Inflammatory macrophage treated with lipopolysaccharide for 4 hours (primary cell): ENCODE measurements at regions not wholly inside any gene's neighbourhood (a gene's known extent, or its start where the extent isn't known, plus 50 kb on each side); places are given as distances from the start of the nearest gene placed in this dataset.

Experiments used
- DNase-seq: peaks from one replicate; pipeline ENCODE4 v3.0.0-alpha.2; 2020

GRCh38 chr10:36087006-36088005, 445.2 kb upstream of the FZD8 start:
- no peak for DNase-seq

DNA sequence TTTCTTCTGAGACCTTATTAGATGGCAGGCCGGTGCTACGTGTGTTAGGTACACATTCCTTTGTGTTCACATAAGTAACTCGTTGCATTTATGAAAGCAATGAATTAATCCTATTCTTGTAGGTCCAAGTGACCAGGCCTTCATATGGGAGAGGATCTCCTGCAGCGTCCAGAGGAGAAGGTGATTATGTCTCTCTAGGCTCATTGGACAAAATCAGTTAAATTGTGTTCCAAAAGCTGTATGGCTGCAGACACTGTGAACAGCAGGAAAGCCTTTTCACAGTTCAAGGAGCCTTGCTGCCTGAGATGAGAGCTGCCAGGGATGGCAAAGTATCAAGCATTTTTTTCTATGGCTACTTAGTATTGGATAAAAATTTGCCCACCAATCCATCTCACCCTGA, 433.1 kb upstream of the FZD8 start:
- DNase-seq: no peak

GRCh38 chr10:36073796-36074345, 431.8 kb upstream of the FZD8 start:
- no peak for DNase-seq

DNA sequence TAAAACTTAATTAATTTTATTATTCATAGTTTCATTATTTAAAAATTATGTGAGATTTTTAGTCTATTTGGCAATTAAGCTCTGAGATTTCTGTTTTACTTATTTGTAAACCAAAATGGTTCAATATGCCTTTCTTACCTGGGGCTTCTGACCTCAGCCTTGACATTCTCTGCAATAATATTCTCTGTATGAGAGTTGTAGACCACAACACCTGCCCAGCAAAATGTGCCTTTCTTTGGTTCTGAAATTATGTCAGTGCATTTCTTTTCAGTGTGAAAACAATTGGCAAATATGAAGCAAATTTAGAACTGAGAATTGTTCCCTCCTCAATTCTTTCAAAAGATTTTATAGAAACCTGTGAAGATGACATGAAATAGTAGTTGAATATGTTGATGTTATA, 426.4 kb upstream of the FZD8 start:
- no peak for DNase-seq

DNA sequence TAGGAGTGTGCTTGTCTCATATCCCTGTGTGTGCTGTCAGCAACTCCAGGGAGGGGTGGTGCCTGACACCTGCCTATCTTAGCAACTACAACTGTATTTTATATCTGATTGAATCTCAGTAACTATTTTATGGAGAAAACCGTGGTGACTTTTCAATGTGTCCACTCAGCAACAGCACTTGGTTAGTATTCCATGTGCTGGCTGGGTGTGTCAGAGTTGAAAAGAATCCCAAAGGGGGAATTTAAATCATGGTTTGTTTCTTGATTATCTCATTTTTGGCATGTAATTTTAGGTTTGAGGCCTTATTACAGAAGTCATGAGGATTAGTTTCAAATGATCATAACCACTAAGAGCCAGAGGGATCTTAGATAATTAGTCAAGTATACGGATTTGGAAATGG, 425.7 kb upstream of the FZD8 start:
- DNase-seq: no peak

DNA sequence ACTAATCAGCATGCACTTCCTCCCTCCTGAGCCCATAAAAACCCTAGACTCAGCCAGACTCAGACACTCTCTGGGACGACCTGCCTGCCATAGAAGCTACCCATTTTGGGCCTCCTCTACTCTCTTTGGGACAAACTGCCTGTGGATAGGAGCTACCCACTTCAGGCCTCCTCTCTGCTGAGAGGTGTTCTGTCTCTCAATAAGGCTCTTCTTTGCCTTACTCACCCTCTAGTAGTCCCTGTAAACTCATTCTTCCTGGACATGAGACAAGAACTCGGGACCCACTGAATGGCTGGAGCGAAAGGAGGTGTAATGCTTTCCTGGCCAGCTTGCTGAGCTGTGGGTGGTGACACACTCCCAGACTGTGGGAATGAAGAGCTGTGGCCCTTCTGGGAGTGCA, 424.8 kb upstream of the FZD8 start:
- no peak for DNase-seq

DNA sequence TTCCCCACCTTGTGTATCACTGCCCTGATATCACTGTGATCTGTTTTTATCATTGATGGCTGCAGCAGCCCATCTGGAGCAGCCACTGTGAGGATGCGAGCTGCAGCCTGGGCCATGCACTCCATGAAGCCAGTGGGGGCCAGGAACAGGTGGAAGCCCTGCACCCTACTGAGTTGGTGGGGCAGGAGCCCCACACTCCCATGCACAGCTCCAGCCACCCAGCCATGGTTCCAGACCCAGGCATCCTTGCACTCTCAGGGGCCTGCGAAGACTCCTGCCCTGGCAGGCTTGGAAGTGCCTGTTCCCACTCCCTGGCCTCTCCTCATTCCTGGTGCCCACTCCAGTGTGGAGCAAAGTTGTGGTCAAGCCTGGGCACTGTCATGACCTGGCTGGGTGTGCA, 424.0 kb upstream of the FZD8 start:
- DNase-seq: no peak

DNA sequence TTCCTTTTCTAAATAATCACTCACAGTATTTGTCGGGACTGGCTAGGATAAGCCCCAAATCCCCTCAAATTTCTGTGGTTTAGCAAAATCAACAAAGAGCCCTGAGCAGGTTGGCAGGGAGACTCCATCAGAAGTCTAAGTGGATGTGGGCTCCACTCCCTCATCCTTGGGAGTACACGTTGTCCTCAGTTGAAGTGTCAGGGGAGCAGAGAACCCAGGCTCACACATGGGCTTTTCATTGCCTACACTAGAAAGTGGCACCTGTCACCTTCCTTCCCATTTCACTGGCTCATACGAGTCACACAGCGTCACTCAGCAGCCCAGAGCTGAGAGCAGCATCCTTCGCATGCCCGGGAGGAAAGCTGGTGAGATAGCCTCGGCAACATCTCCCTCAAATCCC, 421.3 kb upstream of the FZD8 start:
- no peak for DNase-seq

DNA sequence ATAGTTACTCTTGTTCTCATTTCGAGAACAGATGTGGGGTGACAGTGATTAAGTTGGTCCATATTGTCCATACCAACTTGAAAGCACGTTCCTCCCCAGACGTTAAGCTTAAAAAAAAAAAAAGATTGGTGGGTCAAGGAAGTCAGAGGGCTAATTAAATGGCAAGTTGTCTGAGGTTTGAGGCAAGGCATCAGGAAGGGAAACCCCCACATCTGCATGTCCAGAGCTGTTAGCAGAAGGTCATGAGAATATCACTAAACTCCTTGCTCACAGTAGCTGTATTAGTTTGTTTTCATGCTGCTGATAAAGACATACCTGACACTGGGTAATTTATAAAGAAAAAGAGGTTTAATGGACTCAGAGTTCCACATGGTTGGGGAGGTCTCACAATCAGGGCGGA, 415.6 kb upstream of the FZD8 start:
- no peak for DNase-seq

DNA sequence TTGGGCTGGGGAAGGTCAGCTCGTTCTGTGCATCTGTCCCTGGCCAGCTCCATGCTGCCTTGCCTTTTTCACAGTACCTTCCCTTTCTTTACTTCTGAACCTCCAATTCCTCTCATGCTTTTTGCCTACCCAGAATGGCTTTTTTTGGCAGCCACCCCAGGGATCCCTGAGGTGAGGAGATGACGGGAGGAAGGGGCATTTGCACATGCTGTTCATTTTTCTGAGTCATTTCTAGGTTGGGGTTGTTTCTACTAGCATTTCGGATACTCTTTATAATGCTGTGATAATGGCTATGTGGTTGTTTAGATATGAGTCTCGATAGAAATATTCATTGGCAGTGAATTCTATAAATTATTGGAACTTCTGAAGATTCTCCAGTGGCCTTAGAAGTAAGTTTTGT, 415.1 kb upstream of the FZD8 start:
- no peak for DNase-seq

- DNase-seq: no peak
Observed at GRCh38 chr10:36053775-36054174, 411.7 kb upstream of the FZD8 start.

- DNase-seq: no peak
Observed at GRCh38 chr10:36053271-36053670, 411.2 kb upstream of the FZD8 start.

GRCh38 chr10:36051500-36051991, 409.4 kb upstream of the FZD8 start:
- DNase-seq: no peak

DNA sequence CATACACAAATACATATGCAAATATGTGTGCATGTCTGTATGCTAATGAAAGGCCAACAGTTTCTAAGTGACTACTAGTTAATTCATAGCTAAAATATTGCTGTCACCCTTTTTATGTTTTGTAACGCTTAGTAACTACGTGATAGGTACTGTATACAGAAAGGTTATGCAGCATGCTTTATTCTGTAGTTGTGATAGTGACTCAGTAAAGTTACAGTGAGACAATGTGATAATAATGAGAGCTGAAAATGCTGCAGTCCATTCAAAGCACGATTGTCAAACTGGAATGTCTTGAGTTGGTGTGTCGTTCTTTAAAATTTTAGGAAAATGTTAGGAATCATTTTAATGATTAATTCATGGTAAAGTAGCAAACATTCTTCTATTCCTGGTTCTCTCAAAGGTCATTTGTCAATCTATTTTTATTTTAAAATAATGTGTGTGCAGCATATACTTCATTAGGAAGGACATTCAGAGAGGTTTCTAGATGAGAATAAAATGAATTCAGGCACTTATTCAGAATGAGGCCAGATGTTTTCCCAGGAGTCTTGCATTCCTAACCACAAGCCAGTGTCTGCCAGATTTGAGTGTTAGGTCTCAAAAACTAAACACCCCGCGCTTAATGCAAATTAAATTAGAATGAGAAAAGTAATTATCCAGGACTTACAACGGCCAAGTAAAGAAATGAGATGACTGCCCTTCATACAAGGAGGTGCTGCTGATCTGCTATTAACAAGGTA, 408.8 kb upstream of the FZD8 start:
- no peak for DNase-seq

- DNase-seq: no peak
Observed at GRCh38 chr10:36048780-36049179, 406.7 kb upstream of the FZD8 start.

DNA sequence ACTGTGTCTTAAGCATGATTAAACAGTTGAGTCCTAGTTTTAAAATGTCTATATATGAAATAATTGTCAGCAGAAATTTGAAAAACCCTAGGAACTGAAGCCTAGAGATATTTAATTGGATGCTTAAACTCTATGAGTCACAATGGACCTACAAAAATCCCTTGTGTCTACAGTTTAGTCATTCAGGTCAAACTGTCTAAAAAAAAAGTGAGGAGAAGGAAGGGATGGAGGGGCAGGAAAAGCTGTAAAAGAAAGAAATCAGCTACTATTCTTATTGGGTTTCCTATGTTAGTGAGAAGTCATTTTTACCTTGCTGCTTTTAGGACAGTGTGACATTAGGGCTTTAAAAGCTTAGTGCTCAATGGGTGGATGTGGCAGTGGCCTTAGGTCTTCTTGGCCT, 406.1 kb upstream of the FZD8 start:
- no peak for DNase-seq

GRCh38 chr10:36042135-36042534, 400.0 kb upstream of the FZD8 start:
- DNase-seq: no peak

DNA sequence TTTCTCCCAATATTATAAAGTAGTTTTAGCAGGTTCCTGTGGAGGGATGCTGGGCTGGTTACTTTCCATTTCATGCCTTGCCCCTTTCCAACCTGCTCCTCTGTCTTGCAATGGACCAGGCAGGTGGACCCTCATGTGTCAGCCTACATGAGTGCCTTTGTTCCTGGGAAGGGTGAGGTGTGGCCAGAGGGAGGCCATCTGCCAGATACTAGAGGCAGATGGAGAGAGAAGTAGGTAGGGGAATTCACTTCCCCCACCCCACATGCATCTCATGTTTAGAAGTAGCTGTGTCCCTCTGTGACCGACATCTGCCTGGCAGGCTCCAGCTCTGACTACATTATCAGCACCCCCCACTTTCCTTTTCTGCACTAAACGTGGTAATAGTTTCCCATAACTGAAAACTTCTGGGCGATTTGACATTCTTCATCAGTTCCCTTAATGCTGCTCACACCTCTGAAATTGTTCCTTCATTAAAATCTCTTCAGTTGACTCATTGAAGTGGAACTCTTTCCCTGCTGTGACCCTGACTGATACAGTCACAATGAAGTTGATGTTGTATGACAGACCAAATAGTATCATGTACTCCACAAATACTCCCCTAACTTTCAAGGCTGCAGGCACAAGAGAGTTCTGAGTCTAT, 396.3 kb upstream of the FZD8 start:
- no peak for DNase-seq

DNA sequence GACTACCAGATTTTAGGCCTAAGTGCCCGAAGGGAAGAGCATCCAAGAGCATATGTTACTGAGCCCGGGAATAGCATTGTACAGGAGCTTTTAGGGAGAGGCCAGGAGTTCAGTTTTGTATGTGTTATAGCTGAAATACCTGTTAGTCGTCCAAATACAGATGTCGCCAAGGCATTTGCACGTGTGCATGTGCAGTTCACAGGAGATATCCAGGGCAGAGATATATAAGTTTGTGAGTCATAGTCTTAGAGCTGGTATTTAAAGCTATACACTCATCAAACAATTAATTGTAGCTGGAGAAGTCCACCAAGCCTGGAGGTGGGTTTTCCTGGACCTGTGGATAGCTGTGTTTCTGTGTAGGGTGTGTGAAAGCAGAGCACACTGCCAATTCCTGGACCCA, 394.0 kb upstream of the FZD8 start:
- no peak for DNase-seq

DNA sequence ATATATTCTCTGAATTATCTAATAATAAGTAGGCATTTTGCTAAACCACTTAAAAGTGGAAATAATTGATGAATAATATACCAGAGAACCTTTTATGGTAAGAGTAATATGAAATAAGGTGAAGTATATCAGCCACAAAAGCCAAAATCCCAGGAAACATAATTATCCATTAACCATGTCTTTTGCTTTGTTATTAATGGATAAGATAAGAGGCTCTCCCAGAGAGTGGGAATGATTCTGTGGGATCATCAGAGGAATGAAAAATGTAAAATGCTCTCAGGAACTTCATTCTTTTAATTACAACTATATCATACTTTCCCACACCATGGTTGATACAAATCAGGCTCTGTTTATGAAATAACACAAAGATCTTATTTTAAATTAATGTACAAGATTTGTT, 391.7 kb upstream of the FZD8 start:
- no peak for DNase-seq

DNA sequence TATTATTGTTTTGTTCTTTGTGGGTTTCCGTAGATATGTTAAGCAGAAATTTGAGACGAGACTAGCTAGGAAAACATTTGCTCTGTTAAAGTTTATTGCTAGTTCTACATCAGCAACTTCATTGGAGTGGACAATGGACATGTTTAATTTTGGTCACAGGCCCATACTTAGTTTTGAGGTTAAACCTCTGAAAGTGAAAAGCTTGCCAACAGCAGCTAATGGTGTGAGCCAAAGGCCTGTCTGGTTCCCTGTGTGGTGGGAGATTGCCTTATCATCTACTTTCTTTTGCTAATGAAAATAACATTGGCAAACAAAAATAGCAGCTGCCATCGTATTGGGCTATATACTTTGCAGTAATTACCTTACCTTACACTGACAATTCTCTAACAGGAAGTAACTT, 388.4 kb upstream of the FZD8 start:
- DNase-seq: no peak

DNA sequence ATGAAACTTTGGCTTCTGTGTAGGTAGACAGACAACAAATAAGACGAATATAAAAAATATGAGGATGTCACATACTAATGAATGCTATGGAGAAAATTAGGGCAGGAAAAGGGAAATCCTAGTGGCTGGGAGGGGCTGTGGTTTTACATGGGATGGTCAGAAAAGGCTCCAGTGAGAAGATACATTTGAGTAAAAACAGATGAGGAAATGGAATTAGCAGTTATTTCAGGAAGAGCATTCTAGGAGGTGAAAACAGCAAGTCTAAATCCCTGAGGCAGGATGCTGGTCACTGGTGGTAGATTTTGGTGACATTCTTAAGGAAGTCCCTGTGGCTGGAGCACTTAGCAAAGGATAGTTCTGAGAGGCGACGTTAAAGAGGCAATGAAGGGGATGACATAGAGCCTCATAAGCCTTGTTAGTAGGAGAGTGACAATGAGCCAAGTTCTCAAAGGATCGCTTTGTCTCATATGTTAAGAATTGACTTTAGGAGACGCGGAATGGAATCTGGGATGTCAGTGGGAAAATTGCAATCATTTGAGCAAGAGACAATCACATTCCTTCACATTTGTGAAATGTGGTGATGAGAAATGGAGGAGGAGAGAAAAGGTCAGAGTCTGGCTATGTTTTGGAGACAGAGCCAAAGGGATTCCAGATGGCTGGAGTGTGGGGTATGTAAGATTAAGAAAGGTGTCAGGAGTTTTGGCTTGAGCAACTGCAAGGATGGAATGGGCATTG, 384.7 kb upstream of the FZD8 start:
- DNase-seq: no peak

DNA sequence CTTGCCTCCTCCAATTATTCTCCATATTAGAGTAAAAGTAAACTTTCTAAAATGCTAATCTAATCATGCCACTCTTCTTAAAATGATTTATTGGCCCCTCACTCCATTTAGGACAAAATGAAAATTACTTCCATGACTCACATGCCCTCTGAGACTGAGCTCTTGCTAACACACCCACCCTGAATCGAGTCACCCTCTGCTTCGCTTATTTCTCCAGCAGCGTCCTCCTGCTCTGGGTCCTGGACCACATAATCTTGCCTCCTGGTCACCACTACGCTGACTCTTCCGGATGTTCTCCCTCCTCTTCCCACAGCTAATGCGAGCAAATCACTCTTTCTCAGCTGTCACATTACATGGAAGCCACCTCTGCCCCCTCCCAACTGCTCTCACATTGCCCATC, 384.0 kb upstream of the FZD8 start:
- DNase-seq: no peak
